Gastrocnemius medialis (tissue), 4 donors: ENCODE measurements at regions not wholly inside any gene's neighbourhood (a gene's known extent, or its start where the extent isn't known, plus 50 kb on each side); places are given as distances from the start of the nearest gene placed in this dataset.

Source experiments
- ATAC-seq, 2 donors: fragments of 150-250 bp; one replicate each; pipeline ENCODE4 v1.9.1; 2016
- DNase-seq, 2 donors: peaks; one replicate each; pipeline ENCODE4 v3.0.0-alpha.2; 2019
- H3K27ac ChIP-seq, 4 donors: fragments of 200-600 bp; sonication (generic); 1 replicate in 1 of 4; 2 replicates in 3 of 4; pipeline ENCODE4 v1.5.1; 2016 to 2018; ENCODE audit warnings: mild to moderate bottlenecking in 2 of 4, moderate library complexity in 1 of 4
- H3K27me3 ChIP-seq, 3 donors: fragments of 200-600 bp; sonication (generic) in 2 of 3; 1 replicate in 1 of 3; 2 replicates in 2 of 3; pipeline versions ENCODE4 v1.5.1 to v1.6.0; 2016 to 2019; ENCODE audit warnings: mild to moderate bottlenecking in 1 of 3, moderate library complexity in 1 of 3
- H3K36me3 ChIP-seq, 2 donors: fragments of 200-600 bp; sonication (generic) in 1 of 2; one replicate each; pipeline ENCODE4 v1.5.1; 2017 to 2018
- H3K4me1 ChIP-seq, 2 donors: fragments of 200-600 bp; sonication (generic) in 1 of 2; one replicate each; pipeline ENCODE4 v1.5.1; 2016 to 2017; ENCODE audit warnings: mild to moderate bottlenecking in 2 of 2
- H3K4me3 ChIP-seq, 4 donors: fragments of 200-600 bp; sonication (generic) in 3 of 4; 1 replicate in 1 of 4; 2 replicates in 3 of 4; pipeline ENCODE4 v1.5.1; 2016 to 2019; ENCODE audit warnings: mild to moderate bottlenecking in 2 of 4
- H3K9me3 ChIP-seq, 3 donors: fragments of 200-600 bp; sonication (generic) in 2 of 3; 1 replicate in 1 of 3; 2 replicates in 2 of 3; pipeline ENCODE4 v1.5.1; 2016 to 2019
- POLR2A ChIP-seq, 2 donors: fragments of 450-650 bp; IDR thresholded peaks; one replicate each; pipeline ENCODE4 v1.6.1; 2017; ENCODE audit warnings: antibody characterized with exemption in 2 of 2, mild to moderate bottlenecking in 2 of 2, moderate library complexity in 2 of 2
- in situ Hi-C, 4 donors: fragments of 200-750 bp; cut with MboI; loops; one replicate each; pipeline versions ENCODE4 v1.15.0 to v1.8.0; 2017; ENCODE audit warnings: low sequenced_read_pairs in 4 of 4
- intact Hi-C: fragments of 100-400 bp; cut with DNase I; formaldehyde crosslinking; loops from one replicate; pipeline ENCODE4 v1.15.1; 2023; ENCODE audit warnings: low total_unique reads
- TF ChIP-seq, protein P1 (sequence below), 5 experiments: fragments of 450-650 bp in 3 of 5; fragments of 200-600 bp in 2 of 5; sonication (generic) in 2 of 5; IDR thresholded peaks in 4 of 5; conservative IDR thresholded peaks in 1 of 5; 1 replicate in 4 of 5; 2 replicates in 1 of 5; pipeline ENCODE4 v1.5.1; 2016 to 2019; ENCODE audit warnings: antibody characterized with exemption in 5 of 5, mild to moderate bottlenecking in 3 of 5, moderate library complexity in 3 of 5

DNA sequence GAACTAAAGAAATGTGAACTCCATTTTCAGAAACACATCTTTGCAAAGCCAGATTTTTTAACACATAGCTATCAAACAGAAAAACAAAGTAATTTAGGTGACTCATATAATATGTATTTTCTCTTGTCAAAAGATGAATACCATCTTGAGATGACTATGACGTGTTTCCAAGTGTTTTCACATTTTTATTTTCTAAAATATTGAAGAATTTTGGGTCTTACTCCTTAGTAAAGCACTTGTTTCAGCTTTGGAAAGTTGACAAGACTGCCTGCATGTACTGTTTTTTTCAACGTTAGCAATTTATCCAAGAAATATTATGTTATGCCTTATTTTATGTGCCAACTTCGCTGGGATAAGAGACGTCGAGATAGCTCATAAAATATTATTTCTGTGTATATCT is 733.9 kb upstream of the EPHA5 start:
- ATAC-seq (no peak), DNase-seq (no peak)
- Histone ChIP-seq H3K27me3 (no peaks in the 10 kb centered on the region), H3K27ac (no peak overlapping the region), H3K9me3 (no peaks in the 10 kb centered on the region), H3K4me1 (no peaks in the 10 kb centered on the region), H3K36me3 (no peaks in the 10 kb centered on the region), H3K4me3 (no peak overlapping the region)
- intact Hi-C loops (no loop called here), in situ Hi-C loops (no loop called here)
- TF ChIP-seq, protein P1, sequence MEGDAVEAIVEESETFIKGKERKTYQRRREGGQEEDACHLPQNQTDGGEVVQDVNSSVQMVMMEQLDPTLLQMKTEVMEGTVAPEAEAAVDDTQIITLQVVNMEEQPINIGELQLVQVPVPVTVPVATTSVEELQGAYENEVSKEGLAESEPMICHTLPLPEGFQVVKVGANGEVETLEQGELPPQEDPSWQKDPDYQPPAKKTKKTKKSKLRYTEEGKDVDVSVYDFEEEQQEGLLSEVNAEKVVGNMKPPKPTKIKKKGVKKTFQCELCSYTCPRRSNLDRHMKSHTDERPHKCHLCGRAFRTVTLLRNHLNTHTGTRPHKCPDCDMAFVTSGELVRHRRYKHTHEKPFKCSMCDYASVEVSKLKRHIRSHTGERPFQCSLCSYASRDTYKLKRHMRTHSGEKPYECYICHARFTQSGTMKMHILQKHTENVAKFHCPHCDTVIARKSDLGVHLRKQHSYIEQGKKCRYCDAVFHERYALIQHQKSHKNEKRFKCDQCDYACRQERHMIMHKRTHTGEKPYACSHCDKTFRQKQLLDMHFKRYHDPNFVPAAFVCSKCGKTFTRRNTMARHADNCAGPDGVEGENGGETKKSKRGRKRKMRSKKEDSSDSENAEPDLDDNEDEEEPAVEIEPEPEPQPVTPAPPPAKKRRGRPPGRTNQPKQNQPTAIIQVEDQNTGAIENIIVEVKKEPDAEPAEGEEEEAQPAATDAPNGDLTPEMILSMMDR (IDR thresholded peaks at IDR 0.05 in 4 of 5, conservative IDR thresholded peaks at IDR 0.05 in 1 of 5) = no peak
- no peak for TF ChIP-seq POLR2A (IDR thresholded peaks at IDR 0.05)

DNA sequence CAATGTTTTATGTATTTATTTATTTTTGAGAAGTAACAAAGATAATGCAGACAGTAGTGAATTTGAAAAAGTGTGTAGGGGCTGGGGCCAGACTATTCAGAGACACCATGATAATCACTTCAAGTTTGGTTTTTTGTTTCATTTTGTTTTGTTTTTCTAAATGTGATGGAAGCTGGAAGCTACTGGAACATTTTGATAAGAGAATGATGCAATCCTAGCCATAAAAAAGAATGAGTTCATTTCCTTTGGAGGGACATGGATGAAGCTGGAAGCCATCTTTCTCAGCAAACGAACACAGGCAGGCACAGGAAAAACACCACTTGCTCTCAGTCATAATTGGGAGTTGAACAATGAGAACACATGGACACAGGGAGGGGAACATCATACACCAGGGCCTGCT is 706.6 kb upstream of the EPHA5 start:
- no peak for ATAC-seq
- intact Hi-C loops = no loop called here
- in situ Hi-C loops = no loop called here
- Histone ChIP-seq H3K27ac (no peak overlapping the region), H3K4me3 (no peak overlapping the region), H3K27me3 (no peaks in the 10 kb centered on the region), H3K36me3 (no peaks in the 10 kb centered on the region), H3K4me1 (no peaks in the 10 kb centered on the region), H3K9me3 (no peaks in the 10 kb centered on the region)
- no peak for TF ChIP-seq POLR2A (IDR thresholded peaks at IDR 0.05)
- TF ChIP-seq, protein P1 (IDR thresholded peaks at IDR 0.05 in 4 of 5, conservative IDR thresholded peaks at IDR 0.05 in 1 of 5) = no peak
- DNase-seq = no peak

DNA sequence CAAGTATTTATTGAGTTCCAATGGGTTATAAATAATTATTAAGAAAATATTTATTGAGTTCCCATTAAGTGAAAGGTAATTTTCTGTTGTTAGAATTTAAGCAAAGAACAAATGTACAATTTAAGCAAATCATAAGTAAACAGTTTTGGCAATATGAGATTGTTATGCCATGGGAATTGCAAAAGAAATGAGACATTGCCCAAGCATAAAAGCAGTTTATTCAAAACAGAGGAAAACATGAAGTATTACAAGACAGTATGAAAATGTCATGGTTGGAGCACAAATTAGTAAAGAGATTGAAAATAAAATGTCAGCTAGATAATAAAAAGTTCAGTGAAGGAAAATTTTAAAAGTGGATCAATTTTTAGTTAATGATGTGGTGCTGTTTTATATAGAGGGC is 706.1 kb upstream of the EPHA5 start:
- no peak for TF ChIP-seq POLR2A (IDR thresholded peaks at IDR 0.05)
- TF ChIP-seq, protein P1 (IDR thresholded peaks at IDR 0.05 in 4 of 5, conservative IDR thresholded peaks at IDR 0.05 in 1 of 5) = no peak
- no peaks in the 10 kb centered on the region for H3K27me3 ChIP-seq
- ATAC-seq (no peak), DNase-seq (no peak)
- no peak overlapping the region for H3K4me3 ChIP-seq
- H3K4me1 ChIP-seq = no peaks in the 10 kb centered on the region
- in situ Hi-C loops = no loop called here
- H3K27ac ChIP-seq = no peak overlapping the region
- H3K36me3 ChIP-seq = no peaks in the 10 kb centered on the region
- no peaks in the 10 kb centered on the region for H3K9me3 ChIP-seq
- intact Hi-C loops = no loop called here

DNA sequence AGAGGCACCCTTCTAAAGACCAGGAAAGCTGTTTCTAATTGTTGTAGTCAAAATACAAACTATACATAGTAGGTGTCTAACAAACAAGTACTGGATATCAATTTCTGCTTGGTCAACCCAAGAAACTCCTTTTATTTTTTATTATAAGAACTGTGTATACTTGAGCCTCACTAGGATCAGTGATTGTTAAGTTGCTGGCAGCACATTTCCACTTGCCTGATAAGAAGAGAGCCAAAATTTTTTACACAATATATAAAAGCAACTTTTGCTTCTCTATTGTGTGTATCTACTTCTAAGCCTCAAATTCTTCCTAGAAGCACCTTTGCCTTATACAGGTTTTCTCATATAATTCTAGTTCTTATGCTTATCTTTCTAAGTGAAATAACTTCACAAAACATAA is 703.0 kb upstream of the EPHA5 start:
- Histone ChIP-seq H3K27ac (no peak overlapping the region), H3K27me3 (no peaks in the 10 kb centered on the region), H3K36me3 (no peaks in the 10 kb centered on the region), H3K4me1 (no peaks in the 10 kb centered on the region), H3K9me3 (no peaks in the 10 kb centered on the region), H3K4me3 (no peak overlapping the region)
- intact Hi-C loops (no loop called here), in situ Hi-C loops (no loop called here)
- DNase-seq (no peak), ATAC-seq (no peak)
- TF ChIP-seq, protein P1 (IDR thresholded peaks at IDR 0.05 in 4 of 5, conservative IDR thresholded peaks at IDR 0.05 in 1 of 5) = no peak

DNA sequence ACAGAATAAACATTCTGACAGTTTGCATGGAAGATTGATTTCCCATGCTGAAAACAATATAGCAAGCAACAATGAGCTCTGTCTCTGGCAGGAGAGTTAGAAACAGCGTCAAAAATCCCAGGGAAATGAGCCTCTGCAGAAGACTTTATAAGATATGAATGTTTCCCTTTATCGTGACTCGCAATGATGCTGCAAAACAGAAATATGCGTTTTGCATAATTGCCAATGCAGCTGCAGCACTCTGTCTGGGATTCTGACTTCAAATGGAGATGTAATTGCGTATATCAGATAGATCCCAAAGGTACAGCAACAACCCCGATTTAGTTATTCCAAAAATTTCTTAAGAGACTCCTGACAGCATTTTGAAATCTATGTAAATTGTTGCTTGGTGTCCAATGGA is 702.4 kb upstream of the EPHA5 start:
- Histone ChIP-seq H3K27me3 (no peaks in the 10 kb centered on the region), H3K9me3 (no peaks in the 10 kb centered on the region), H3K36me3 (no peaks in the 10 kb centered on the region), H3K4me1 (no peaks in the 10 kb centered on the region), H3K4me3 (no peak overlapping the region), H3K27ac (no peak overlapping the region)
- no peak for DNase-seq
- in situ Hi-C loops = no loop called here
- TF ChIP-seq POLR2A (IDR thresholded peaks at IDR 0.05) = no peak
- TF ChIP-seq, protein P1 (IDR thresholded peaks at IDR 0.05 in 4 of 5, conservative IDR thresholded peaks at IDR 0.05 in 1 of 5) = no peak
- ATAC-seq = no peak
- intact Hi-C loops = no loop called here
